ENCODE measurements at regions not wholly inside any gene's neighbourhood (a gene's known extent, or its start where the extent isn't known, plus 50 kb on each side); places are given as distances from the start of the nearest gene placed in this dataset.

DNA sequence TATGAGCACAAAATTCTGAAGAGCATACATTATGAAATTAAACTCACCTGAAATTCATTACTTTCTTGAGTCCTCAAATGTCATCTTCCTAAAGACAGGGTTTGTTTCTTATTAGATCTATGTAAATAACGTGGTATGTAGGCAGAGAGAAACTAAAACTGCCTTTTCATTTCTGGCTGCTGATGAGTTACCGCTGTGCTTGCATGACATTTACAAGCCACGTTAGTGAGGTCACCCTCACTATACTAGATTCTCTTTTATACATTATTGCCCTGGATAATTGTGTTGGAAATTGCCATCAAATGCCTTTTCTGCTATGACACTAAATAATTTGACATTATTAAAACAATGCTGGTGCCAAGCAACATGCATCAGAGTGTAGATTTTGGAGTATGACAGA is 748.3 kb upstream of the ANO3 start:
- Histone ChIP-seq H3K4me1 (no peaks in the 10 kb centered on the region), H3K9me3 (no peaks in the 10 kb centered on the region), H3K4me3 (no peak overlapping the region), H3K27ac (no peak overlapping the region), H3K4me2 (no peak overlapping the region)
- CTCF ChIA-PET: no interaction called here
- WGBS (ENCODE audit: missing lambda C conversion rate): 28% methylated on average over 3 of the region's 3 CpGs
- ATAC-seq (no peak), FAIRE-seq (no peak), DNase-seq (ENCODE audit: low read depth in 1 of 2, low spot score in 1 of 2) (no peak)
- TF ChIP-seq E2F6 (IDR thresholded peaks at IDR 0.05; ENCODE audit: borderline replicate concordance, low read depth): no peak
- TF ChIP-seq BHLHE40 (IDR thresholded peaks at IDR 0.05; ENCODE audit: low read depth, low read length): no peak
- TF ChIP-seq EP300 (IDR thresholded peaks at IDR 0.05): no peak
- no peak for TF ChIP-seq HDAC2 (IDR thresholded peaks at IDR 0.05)
- no peak for TF ChIP-seq EHF (CRISPR knock-in tag; IDR thresholded peaks at IDR 0.05)
- TF ChIP-seq JUN (IDR thresholded peaks at IDR 0.05): no peak
- TF ChIP-seq RNF2 (IDR thresholded peaks at IDR 0.05; ENCODE audit: borderline replicate concordance, low read depth): no peak
- TF ChIP-seq FOXS1 (CRISPR knock-in tag; IDR thresholded peaks at IDR 0.05): no peak
- no peak for TF ChIP-seq NR3C1 (IDR thresholded peaks at IDR 0.05)
- no peak for TF ChIP-seq ZFP36 (IDR thresholded peaks at IDR 0.05; ENCODE audit: borderline replicate concordance, partially characterized antibody)
- no peak for TF ChIP-seq FOSB (CRISPR knock-in tag; IDR thresholded peaks at IDR 0.05)
- no peak for TF ChIP-seq EHMT2 (IDR thresholded peaks at IDR 0.05; ENCODE audit: low read depth)
- no peak for TF ChIP-seq RFX5 (IDR thresholded peaks at IDR 0.05)
- no peak for TF ChIP-seq HES2 (IDR thresholded peaks at IDR 0.05)
- TF ChIP-seq ZC3H11A (IDR thresholded peaks at IDR 0.05): no peak
- POLR2A ChIA-PET: no interaction called here

- Histone ChIP-seq H3K4me2 (no peak overlapping the region), H3K9me3 (no peaks in the 10 kb centered on the region; the same call in 2 of the 3 replicates), H3K27ac (no peak overlapping the region), H3K4me1 (no peaks in the 10 kb centered on the region), H3K4me3 (no peak overlapping the region)
- ChIA-PET CTCF (no interaction called here), POLR2A (no interaction called here)
- ATAC-seq (no peak), DNase-seq (ENCODE audit: low read depth in 1 of 2, low spot score in 1 of 2) (no peak), FAIRE-seq (no peak)
- TF ChIP-seq HES2 (IDR thresholded peaks at IDR 0.05): no peak
- no peak for TF ChIP-seq ESRRA (IDR thresholded peaks at IDR 0.05; ENCODE audit: borderline replicate concordance, low read length)
Measured at GRCh38 chr11:25587496-25587895, 744.4 kb upstream of the ANO3 start.

- POLR2A ChIA-PET: no interaction called here
Measured at GRCh38 chr11:25593221-25593620, 738.7 kb upstream of the ANO3 start.

DNA sequence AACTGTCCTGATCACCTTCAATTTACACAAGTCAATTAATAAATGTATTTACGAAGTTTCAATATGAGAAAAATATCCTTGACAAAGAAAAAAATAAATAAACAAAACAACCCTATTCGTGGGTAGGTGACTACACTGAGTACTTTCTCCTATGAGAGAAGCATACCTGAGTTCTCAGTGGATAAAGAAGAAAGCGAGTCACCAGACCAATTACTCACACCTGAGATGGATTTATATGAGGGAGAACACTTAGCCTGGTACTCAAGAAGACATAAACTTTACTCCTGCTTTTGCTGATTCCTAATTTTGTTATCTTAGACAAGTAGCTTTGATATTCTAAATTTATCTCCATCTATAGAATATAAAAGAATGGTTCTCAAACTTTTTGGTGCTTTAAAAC is 735.2 kb upstream of the ANO3 start:
- FAIRE-seq: no peak
- H3K4me2 ChIP-seq: no peak overlapping the region
- H3K9me3 ChIP-seq: no peaks in the 10 kb centered on the region; the same call in 2 of the 3 replicates
- ChIA-PET POLR2A (no interaction called here), CTCF (no interaction called here)
- no peaks in the 10 kb centered on the region for H3K4me1 ChIP-seq
- no peak overlapping the region for H3K27ac ChIP-seq
- 5% methylated on average over 3 of the region's 3 CpGs for WGBS (ENCODE audit: missing lambda C conversion rate)
- H3K4me3 ChIP-seq: no peak overlapping the region
- no peak for DNase-seq (ENCODE audit: low read depth in 1 of 2, low spot score in 1 of 2)
- no peak for ATAC-seq
- TF ChIP-seq TFCP2L1 (CRISPR knock-in tag; IDR thresholded peaks at IDR 0.05) (no peak), JUN (IDR thresholded peaks at IDR 0.05) (no peak), KDM5A (IDR thresholded peaks at IDR 0.05) (no peak), POLR2AphosphoS2 (conservative IDR thresholded peaks at IDR 0.05; ENCODE audit: low read length) (no peak), CHD4 (IDR thresholded peaks at IDR 0.05; ENCODE audit: borderline replicate concordance) (no peak), EP300 (IDR thresholded peaks at IDR 0.05) (no peak), ELK1 (IDR thresholded peaks at IDR 0.05; ENCODE audit: low read depth, low read length) (no peak), FOSL2 (IDR thresholded peaks at IDR 0.05) (no peak), FOSL2 (CRISPR knock-in tag; IDR thresholded peaks at IDR 0.05) (no peak)
- TF ChIP-seq, protein P1, sequence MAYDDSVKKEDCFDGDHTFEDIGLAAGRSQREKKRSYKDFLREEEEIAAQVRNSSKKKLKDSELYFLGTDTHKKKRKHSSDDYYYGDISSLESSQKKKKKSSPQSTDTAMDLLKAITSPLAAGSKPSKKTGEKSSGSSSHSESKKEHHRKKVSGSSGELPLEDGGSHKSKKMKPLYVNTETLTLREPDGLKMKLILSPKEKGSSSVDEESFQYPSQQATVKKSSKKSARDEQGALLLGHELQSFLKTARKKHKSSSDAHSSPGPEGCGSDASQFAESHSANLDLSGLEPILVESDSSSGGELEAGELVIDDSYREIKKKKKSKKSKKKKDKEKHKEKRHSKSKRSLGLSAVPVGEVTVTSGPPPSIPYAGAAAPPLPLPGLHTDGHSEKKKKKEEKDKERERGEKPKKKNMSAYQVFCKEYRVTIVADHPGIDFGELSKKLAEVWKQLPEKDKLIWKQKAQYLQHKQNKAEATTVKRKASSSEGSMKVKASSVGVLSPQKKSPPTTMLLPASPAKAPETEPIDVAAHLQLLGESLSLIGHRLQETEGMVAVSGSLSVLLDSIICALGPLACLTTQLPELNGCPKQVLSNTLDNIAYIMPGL (CRISPR knock-in tag; IDR thresholded peaks at IDR 0.05; ENCODE audit: borderline replicate concordance): no peak
- TF ChIP-seq, protein P2, sequence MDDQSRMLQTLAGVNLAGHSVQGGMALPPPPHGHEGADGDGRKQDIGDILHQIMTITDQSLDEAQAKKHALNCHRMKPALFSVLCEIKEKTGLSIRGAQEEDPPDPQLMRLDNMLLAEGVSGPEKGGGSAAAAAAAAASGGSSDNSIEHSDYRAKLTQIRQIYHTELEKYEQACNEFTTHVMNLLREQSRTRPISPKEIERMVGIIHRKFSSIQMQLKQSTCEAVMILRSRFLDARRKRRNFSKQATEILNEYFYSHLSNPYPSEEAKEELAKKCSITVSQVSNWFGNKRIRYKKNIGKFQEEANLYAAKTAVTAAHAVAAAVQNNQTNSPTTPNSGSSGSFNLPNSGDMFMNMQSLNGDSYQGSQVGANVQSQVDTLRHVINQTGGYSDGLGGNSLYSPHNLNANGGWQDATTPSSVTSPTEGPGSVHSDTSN (IDR thresholded peaks at IDR 0.05): no peak

More at GRCh38 chr11:25593221-25593620, 738.7 kb upstream of the ANO3 start:
- H3K27ac ChIP-seq: no peak overlapping the region
- DNase-seq (ENCODE audit: low read depth in 1 of 2, low spot score in 1 of 2): no peak
- H3K4me3 ChIP-seq: no peak overlapping the region
- FAIRE-seq: no peak
- no peak overlapping the region for H3K4me2 ChIP-seq
- CTCF ChIA-PET: no interaction called here
- H3K9me3 ChIP-seq: no peaks in the 10 kb centered on the region; the same call in 2 of the 3 replicates
- no peak for ATAC-seq
- TF ChIP-seq ESRRA (IDR thresholded peaks at IDR 0.05; ENCODE audit: borderline replicate concordance, low read length) (no peak), KDM1A (IDR thresholded peaks at IDR 0.05; ENCODE audit: low read depth) (no peak), JUN (IDR thresholded peaks at IDR 0.05) (no peak), E2F6 (IDR thresholded peaks at IDR 0.05; ENCODE audit: borderline replicate concordance, low read depth) (no peak), TP53 (CRISPR knock-in tag; IDR thresholded peaks at IDR 0.05) (no peak), RARB (CRISPR knock-in tag; IDR thresholded peaks at IDR 0.05) (no peak)
- 29% methylated on average over 5 of the region's 5 CpGs for WGBS (ENCODE audit: missing lambda C conversion rate)
- no peaks in the 10 kb centered on the region for H3K4me1 ChIP-seq

Data from A549 (cell line).